GM18951 (cell line): ENCODE measurements at regions not wholly inside any gene's neighbourhood (a gene's known extent, or its start where the extent isn't known, plus 50 kb on each side); places are given as distances from the start of the nearest gene placed in this dataset.
"Not testable (repeated sequence)": the region's sequence is repeated elsewhere in the genome, so short reads cannot be mapped to it uniquely, and the experiment has no call there.

Experiments used
- POLR2A ChIP-seq: IDR thresholded peaks from 4 replicates; pipeline ENCODE4 v1.6.1; 2011; ENCODE audit warnings: mild to moderate bottlenecking; ENCODE audit not compliant: insufficient read length, insufficient read depth; ENCODE audit errors: extremely low read depth
- in situ Hi-C: fragments of 300-500 bp; cut with MboI; formaldehyde crosslinking; loops from one replicate; pipeline ENCODE4 v1.12.0; 2022; ENCODE audit warnings: low sequenced_read_pairs, mixed read lengths, inconsistent platforms; ENCODE audit not compliant: unreplicated experiment

GRCh38 chr7:81277691-81278090 is 358.8 kb upstream of the SEMA3C start:
- no peak for TF ChIP-seq POLR2A

GRCh38 chr7:81273601-81274397 is 354.9 kb upstream of the SEMA3C start:
- in situ Hi-C loops: no loop called here
- no peak for TF ChIP-seq POLR2A

More at GRCh38 chr7:81277691-81278090, 358.8 kb upstream of the SEMA3C start:
- in situ Hi-C loops: no loop called here

GRCh38 chr7:81272176-81272575 is 353.3 kb upstream of the SEMA3C start:
- TF ChIP-seq POLR2A: no peak

GRCh38 chr7:81268551-81268950 is 349.7 kb upstream of the SEMA3C start:
- TF ChIP-seq POLR2A: no peak
- in situ Hi-C loops: no loop called here

More at GRCh38 chr7:81272176-81272575, 353.3 kb upstream of the SEMA3C start:
- in situ Hi-C loops: no loop called here

GRCh38 chr7:81267508-81267907 is 348.7 kb upstream of the SEMA3C start:
- TF ChIP-seq POLR2A: no peak
- in situ Hi-C loops: no loop called here

GRCh38 chr7:81264116-81264515 is 345.3 kb upstream of the SEMA3C start:
- in situ Hi-C loops: no loop called here
- TF ChIP-seq POLR2A: no peak

GRCh38 chr7:81260152-81260551 is 341.3 kb upstream of the SEMA3C start:
- in situ Hi-C loops: no loop called here
- TF ChIP-seq POLR2A: no peak

- TF ChIP-seq POLR2A: no peak
- in situ Hi-C loops: no loop called here
Measured at GRCh38 chr7:81256991-81257390, 338.1 kb upstream of the SEMA3C start.

GRCh38 chr7:81248420-81248819 is 329.6 kb upstream of the SEMA3C start:
- TF ChIP-seq POLR2A: no peak
- in situ Hi-C loops: no loop called here

GRCh38 chr7:81247364-81247763 is 328.5 kb upstream of the SEMA3C start:
- in situ Hi-C loops: not testable (repeated sequence)

GRCh38 chr7:81245353-81245752 is 326.5 kb upstream of the SEMA3C start:
- TF ChIP-seq POLR2A: no peak
- in situ Hi-C loops: no loop called here

- in situ Hi-C loops: no loop called here
- TF ChIP-seq POLR2A: no peak
Measured at GRCh38 chr7:81244224-81244623, 325.4 kb upstream of the SEMA3C start.

- in situ Hi-C loops: no loop called here
- TF ChIP-seq POLR2A: no peak
Measured at GRCh38 chr7:81236560-81236959, 317.7 kb upstream of the SEMA3C start.

GRCh38 chr7:81235997-81236396 is 317.1 kb upstream of the SEMA3C start:
- no peak for TF ChIP-seq POLR2A
- in situ Hi-C loops: no loop called here
